GM19463 (cell line): ENCODE measurements at regions not wholly inside any gene's neighbourhood (a gene's known extent, or its start where the extent isn't known, plus 50 kb on each side); places are given as distances from the start of the nearest gene placed in this dataset.

Source experiments
- ATAC-seq: cut with Tn5 transposase; IDR thresholded peaks from one replicate; pipeline ENCODE4 v1.9.1; 2021; ENCODE audit warnings: mild to moderate bottlenecking, moderate library complexity; ENCODE audit not compliant: unreplicated experiment

DNA sequence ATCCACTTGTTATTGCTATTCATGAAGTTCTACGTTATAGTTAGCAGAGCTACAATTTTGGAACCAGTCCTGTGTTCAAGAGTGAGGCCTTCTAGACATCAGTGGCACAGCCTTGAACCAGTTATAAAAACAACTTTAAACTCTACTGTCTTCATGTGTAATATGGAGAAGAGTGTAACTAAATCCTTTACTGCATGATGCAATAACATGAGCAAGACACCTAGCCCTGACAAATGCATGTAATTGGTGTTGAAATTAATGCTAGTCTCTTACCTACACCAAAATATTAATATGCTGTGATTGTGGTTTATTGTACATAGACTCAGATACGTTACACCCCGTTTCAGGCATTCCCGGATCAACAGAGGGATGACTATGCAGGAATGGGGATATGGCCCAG, 654.6 kb downstream of the IRX1 start:
- ATAC-seq: no peak

DNA sequence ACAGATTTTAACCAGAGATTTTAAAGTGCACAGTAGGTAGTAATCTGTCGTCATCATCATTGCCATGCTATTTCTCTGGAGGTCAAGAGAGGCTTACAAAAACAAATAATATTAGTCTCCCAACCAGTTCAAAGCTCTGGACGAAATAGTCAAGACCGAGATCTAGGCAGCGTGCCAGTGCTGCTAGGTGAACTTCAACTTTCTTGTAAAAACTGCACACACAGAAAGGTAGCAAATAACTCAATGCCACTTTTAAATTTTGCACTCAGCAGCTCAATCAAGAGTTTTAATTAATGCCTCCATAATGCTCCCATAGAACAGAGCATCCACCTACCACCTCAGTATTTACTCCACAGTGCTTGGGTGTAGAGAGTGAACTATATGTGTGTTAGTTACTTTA, 656.8 kb downstream of the IRX1 start:
- ATAC-seq: no peak

DNA sequence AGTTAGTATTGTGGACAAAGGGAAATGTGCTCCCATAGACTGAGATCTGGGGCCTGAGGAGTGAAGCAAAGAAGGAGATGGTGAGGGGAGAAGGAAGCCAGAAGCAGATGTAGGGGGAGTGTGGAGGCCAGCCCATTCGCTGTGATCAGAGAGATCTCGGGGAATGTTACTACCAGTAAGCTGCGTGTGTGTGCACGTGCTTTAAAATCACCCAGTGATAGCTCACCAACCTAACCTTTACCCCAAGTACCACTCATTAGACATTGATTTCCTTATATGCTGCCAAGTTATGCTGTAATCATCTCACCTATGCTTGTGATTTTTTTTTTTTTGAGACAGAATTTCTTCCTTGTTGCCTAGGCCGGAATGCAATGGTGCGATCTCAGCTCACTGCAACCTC, 659.1 kb downstream of the IRX1 start:
- no peak for ATAC-seq

DNA sequence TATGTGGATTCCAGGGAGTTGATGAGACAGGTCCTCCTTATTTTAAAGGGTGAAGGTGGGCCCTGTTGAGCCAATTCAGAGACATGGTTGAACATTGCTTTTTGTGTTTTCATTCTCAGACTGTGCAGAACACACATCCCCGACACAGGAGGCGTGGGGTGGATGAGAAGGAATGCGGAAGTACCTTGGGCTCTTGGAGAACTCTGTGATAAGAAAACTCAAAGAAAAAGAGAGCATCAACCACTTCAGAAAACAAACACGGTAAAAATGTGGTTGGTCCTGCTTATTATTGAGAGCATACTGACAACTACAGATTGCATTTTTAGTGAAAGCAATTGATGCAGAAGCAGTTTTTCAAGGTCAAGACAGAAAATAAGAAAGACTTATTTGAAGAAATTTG, 659.8 kb downstream of the IRX1 start:
- ATAC-seq: no peak

DNA sequence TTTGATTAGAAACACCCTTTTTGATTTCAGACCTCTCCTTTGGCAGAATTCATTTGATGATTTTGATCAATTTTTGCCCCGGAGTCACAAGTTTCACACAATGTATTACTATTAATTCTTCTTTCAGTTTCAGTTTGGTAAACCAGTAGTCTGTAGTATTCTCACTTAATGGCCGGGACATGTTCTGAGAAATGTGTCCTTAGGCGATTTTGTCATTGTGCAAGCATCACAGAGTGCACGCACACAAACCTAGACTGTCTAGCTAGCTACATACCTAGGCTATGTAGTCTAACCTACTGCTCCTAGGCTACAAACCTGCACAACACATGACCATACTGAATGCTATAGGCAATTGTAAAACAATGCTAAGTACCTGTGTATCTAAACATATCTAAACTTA, 662.5 kb downstream of the IRX1 start:
- no peak for ATAC-seq

DNA sequence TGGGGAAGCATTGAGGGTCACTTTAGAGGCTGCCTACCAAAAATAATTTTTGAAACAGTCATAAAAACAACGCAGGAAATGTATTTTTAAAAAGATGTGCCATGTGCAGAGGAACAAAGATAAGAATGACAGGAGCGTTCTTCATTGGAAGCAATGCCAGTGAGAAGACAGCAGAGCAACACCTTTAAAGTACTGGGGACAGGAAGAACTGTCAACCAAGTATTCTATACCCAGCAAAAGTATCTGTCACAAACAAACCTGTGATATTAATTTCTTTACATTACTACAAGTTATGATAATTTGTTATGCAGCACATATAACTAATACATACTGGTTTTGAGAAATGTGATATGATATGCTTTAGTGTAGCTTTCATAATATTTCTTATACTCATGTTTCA, 675.6 kb downstream of the IRX1 start:
- ATAC-seq: no peak

DNA sequence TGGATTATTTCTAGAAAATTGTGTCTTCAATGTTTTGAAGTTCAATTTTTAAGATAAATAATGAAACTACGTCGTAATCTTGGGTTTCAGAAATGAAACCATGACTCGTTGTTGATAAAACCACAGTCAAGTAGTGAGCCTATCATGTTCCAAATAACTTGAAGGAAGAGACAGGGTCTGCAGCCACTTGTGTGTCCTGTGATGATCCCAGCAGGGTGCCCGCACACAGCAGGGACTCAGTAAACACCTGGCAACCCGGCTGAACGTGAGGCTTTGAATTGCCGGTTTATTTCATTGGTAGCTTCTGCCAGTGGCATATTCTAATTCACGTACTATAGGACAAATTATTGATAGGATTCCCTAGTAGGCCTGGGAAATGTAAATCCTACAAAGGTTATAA, 679.6 kb downstream of the IRX1 start:
- ATAC-seq: no peak

DNA sequence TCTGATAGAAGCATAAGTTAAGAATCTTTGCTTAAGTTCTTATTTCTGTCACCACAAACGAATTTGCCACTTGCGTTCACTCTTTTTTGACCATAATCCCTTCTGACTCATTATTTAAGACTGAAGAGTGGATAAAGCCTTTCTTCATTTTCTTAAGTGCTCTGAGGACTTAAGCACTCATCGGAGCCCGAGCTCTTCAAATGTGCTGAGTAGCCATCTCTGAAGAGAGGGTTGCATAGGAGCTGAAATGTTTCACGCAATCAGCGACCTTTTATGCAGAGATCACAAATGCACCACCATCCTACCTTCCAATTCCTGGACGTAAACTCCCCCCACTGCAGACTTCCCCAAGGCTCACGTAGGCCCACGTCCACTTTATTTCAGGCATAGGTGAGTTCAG, 699.2 kb downstream of the IRX1 start:
- no peak for ATAC-seq

DNA sequence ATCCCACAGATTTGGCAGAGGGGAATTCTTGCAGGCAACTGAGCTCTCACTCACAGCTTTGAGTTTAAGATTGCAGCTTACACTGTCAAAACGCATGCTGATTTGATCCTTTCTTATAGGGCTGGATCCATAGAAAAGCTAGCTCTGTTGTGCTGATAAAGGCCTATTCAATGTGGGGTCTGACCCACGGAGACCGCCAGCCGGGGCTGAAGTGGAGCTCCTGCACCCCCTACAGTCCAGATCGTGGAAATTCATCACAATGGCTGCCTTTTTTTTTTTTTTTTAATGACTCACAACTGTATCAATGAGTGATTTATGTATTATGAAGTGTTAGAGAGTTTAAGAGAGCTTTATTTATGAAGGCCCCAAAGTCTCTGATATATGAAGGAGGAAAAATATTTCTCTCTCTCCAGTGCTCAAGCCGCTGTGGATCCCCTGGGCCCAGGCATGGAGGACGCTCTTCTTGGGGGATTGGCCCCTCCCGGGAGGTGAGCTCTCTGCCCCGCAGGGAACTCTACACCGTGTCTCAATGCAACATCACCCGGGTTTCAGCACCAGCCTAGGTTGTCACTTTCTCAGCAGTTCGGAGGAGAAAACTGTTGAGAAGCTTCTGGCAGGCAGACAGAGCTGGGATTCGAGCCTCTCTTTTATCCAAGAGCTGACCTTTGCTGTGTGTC, 700.2 kb downstream of the IRX1 start:
- ATAC-seq: no peak

DNA sequence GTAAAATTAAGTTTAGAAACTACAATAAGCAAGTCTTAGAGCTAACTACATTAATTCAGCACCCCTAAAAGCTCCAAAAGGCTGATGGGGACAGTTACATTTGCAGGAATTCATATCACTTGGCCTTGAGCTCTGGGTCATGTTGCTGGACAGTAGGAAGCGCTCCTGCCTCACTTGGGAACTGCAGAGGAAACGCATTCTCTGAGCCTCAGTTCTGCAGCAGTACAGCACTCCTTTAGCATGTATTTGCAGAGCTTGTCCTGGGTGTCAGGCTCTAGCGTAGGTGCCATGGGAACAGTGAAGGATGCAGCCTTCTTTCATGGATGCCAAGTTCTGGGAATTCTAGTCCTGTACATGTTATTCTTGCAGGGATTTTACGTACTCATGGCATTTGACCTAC, 710.4 kb downstream of the IRX1 start:
- no peak for ATAC-seq

DNA sequence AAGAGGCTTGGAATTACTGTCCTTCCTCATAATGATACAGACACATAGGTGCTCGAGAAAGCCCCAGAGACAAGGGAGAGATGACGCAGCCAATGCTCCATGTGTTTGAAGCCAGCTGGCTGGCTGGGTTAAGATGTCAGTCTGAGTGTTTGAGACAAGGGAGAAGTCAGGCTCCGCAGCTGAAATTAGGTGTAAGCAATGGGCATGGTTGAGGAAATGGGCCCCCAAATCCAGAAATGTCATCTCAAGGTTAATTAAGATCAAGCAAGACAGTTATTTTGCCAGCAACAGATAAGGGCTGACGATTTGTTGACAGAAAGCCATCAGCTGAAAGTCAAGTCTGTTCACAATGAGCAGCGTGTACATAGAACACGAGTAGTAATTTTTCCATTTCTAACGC, 713.4 kb downstream of the IRX1 start:
- no peak for ATAC-seq

DNA sequence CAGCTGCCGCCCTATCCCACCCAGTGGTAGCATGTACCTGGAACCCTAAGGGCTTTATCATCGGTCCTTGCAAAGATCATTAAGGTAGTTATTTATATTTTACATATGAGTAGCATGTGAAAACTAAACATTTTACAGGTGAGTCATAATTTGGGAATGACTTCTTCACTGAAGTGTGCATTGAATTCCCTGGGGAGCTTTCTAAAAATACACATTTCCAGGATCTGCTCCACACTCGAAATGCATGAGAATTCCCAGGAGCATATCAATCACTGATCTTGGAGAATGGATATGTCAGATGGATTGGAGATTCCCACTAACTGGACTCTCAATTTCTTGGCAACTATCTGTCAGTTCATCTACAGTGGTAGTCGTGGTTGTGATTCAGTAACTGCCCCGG, 717.5 kb downstream of the IRX1 start:
- ATAC-seq: no peak

DNA sequence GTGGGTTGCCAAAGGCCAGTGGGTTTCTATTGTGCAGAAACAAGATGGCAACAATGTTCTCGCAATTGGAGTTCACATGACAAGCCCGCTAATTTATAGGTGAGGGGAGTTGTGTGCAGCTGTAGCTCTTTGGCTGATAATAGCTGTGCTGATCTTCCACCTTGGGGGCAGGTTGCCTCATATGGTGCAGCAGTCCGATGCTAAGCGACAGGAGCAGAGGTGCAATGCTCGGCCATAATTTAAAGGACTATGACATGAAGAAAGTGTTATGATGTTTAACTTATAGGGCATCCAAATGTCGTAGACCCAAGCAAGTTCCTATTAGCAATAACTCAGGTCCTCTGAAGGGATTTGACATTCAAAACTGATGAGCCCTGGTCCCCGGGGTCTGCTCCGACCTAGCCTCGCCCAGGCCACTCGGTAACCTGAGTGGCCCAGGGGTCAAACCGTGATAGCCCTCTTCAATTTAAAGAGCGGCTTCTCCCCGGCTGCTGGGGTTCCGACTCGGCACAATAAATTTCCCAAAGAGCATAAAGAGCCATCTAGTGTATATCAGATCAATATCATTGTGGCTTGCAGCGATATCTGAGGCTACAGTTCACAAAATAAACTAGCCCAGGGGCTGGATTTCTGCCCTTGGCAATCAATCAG, 724.0 kb downstream of the IRX1 start:
- ATAC-seq: no peak

DNA sequence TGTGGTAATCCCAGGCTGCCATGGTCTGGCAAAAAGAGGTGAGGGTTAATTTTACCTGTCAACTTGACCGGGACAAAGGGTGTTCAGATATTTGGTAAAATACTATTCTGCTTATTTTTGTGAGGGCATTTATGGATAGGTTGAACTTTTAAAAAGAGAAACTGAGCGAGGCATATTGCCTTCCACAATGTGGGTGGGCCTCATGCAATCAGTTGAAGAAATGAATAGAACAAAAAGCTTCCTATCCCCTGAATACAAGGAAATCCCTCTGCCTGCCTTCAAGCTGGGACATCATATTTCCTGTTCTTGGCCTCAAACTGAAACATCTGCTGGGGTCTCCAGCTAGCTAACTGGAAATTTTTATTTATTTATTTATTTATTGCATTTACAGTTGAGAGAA, 734.7 kb downstream of the IRX1 start:
- no peak for ATAC-seq

DNA sequence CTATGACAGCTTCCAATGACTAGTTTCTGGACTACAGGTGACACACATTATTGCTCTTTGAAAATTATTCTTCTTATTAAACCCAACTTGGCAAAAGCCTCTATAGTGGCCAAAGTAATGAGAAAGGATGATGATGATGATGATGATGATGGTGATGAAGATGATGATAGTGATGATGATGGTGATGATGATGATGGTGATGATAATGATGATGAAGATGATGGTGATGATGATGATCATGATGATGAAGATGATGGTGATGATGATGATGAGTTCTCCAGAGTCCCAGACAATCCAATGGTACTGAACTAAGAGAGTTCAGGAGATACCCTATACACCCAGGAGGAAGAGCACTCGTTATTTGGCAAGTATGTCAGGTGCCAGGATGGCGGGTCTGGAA, 739.4 kb downstream of the IRX1 start:
- ATAC-seq: no peak

DNA sequence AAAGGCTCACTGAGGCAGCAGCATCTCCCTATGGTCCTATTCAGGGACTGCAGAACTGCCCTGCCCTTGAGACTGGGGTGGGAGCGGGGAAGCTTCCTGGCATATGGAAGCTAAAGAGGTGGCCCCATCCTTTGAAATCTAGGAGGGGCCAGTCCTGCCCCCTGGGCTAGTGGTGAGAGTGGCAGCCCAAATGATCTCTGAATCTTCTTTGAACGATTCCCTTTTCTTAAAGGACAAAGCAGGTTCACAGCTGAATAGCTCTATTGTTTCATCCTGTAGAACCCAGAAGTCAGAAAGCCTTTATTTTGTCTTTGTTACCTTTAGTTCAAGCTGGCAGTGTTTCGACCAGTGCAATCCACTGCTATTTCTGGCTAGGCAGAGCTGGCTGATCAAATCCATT, 741.9 kb downstream of the IRX1 start:
- no peak for ATAC-seq

DNA sequence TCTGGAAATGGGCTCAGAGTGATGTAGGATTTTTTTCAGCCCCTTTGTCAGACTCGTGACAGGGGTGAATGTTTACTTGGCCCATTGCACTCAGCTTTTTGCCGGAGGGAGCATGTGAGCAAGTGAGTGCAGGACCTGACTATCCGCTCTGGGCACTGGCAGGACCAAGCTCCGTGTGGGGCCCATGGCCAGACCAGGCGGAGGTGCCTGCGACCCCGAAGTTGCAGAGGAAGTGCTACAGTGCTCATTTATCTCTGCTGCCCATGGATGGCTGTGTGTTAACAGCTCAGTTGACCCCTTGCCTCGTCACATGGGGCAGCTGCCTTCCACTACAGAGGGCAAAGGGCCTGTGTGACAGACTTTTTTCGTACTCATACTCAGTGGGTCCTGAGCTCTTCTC, 744.3 kb downstream of the IRX1 start:
- no peak for ATAC-seq

DNA sequence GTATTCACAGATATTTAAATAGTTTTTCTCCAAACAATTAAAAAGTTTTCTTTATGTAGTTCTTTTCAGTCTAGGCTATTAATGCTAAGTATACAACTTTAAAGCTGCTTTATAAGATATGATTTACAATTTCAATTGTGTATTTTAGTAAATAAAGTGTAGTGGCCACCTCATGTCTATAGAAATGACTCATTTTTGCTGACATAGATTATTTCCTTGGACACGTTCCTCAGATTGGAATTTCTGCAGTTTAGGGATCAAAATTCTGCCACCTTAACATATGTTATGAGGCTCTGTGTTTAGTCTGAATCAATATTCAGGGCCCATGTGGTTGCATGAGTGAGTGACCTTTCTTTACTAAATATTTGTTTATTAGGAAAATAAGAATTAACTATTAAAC, 750.2 kb downstream of the IRX1 start:
- no peak for ATAC-seq

DNA sequence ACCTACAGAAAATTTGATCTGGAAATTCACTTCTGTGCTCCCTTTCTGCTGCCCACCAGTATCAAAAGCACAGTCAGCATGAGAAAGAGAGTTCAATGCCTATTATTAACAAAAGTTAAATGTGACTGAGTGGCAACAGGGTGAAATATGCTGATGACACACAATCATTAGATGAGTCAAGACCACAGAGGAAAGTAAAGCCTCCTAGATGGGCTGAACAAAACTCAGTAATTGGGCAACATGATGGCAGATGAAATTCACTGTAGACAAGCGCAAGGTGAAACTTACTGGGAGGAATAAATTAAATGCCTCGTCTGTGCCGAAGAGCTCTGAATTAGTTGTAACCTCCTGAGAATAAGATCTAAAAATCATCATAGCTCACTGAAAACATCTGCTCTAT, 752.8 kb downstream of the IRX1 start:
- no peak for ATAC-seq

DNA sequence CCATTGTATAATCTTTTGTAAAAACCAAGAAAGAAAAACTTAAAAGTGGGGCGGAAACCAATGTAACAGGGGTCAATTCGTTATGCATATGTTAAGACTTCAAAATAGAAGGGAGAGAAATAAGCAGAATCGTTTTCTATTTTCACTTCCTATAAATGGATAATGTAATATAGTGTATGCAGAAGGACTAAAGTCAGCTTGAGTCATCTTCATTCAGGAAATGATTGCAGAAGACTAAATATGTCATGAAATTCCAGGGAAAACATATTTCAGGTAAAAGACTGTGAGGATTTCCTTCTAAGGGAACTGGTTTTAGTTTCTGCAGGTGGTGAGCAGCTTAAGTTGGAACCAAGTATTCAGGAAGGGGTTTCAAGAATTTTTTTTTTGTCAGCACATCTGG, 753.3 kb downstream of the IRX1 start:
- ATAC-seq: no peak

DNA sequence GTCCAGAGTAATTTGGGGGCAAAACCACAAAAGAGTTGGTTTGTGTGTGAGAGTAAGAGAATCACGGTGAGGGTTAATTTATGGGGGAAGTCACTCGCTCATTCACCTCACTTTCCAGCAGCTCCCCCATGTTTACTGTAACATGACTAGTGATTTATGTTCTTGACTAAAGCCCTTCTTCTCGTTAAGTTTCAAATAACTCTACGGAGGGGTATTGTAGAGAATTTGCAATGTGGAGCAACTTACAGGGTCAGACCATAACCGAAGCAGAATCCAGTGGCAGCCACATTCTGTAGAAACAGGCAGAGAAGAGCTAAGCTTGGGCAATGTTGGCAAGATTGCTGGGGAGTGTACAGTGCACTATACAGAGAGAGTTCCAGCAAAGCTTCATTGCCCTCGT, 760.6 kb downstream of the IRX1 start:
- no peak for ATAC-seq

DNA sequence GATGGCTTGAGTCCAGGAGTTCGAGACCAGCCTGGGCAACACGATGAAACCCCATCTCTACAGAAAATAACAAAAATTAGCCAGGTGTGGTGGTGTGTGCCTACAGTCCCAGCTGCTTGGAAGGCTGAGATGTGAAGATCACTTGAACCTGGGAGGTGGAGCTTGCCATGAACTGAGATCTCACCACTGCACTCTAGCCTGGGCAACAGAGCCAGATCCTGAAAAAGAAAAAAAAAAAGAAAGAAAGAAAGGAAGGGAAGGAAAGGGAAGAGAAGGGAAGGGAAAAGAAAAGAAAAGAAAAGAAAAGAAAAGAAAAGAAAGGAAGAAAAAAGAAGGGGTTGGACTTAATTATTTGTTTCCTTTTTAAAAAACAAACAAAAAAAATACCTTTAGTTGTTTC, 764.2 kb downstream of the IRX1 start:
- no peak for ATAC-seq

DNA sequence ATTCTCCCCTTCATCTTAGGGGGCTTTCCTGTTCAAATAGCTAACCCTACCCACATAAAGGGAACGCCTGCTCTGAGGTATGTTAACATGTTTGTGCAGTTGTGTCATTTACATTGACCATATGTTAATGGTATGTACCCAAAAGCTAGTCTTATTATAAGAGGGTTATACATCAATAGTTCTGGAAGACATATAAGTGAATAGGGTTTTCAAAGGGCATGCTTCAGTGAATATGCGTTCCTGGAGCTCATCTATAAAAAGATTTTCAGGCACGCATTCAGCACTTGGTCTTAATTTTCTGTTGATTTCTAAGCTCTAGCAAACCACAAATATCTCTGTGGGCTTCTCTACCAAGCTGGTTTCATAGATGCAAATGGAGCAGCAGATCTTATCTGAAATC, 766.1 kb downstream of the IRX1 start:
- ATAC-seq: no peak
